ENCODE measurements at regions not wholly inside any gene's neighbourhood (a gene's known extent, or its start where the extent isn't known, plus 50 kb on each side); places are given as distances from the start of the nearest gene placed in this dataset.

- DNase-seq = no peak
Observed at GRCh38 chr11:116530705-116531104, 242.1 kb downstream of the BUD13 start.

- DNase-seq = no peak
Observed at GRCh38 chr11:116529271-116529670, 243.5 kb downstream of the BUD13 start.

GRCh38 chr11:116527180-116527991, 245.4 kb downstream of the BUD13 start:
- no peak for DNase-seq

- DNase-seq = no peak
Observed at GRCh38 chr11:116525961-116526495, 246.8 kb downstream of the BUD13 start.

GRCh38 chr11:116519499-116519898, 253.3 kb downstream of the BUD13 start:
- DNase-seq = no peak

- no peak for DNase-seq
Observed at GRCh38 chr11:116518141-116518540, 254.6 kb downstream of the BUD13 start.

- DNase-seq = no peak
Observed at GRCh38 chr11:116517584-116517983, 255.2 kb downstream of the BUD13 start.

- no peak for DNase-seq
Observed at GRCh38 chr11:116517077-116517476, 255.7 kb downstream of the BUD13 start.

- peak; percentile 37 for DNase-seq
Observed at GRCh38 chr11:116515664-116516184, 257.1 kb downstream of the BUD13 start.

- DNase-seq = no peak
Observed at GRCh38 chr11:116513894-116514293, 258.9 kb downstream of the BUD13 start.

GRCh38 chr11:116513278-116513823, 259.4 kb downstream of the BUD13 start:
- no peak for DNase-seq

- no peak for DNase-seq
Observed at GRCh38 chr11:116512841-116513240, 259.9 kb downstream of the BUD13 start.

GRCh38 chr11:116511684-116512083, 261.1 kb downstream of the BUD13 start:
- no peak for DNase-seq

- DNase-seq = no peak
Observed at GRCh38 chr11:116510886-116511650, 261.7 kb downstream of the BUD13 start.

- no peak for DNase-seq
Observed at GRCh38 chr11:116510166-116510565, 262.6 kb downstream of the BUD13 start.

GRCh38 chr11:116509551-116509950, 263.2 kb downstream of the BUD13 start:
- DNase-seq = no peak

GRCh38 chr11:116507849-116508695, 264.7 kb downstream of the BUD13 start:
- no peak for DNase-seq

GRCh38 chr11:116507016-116507415, 265.8 kb downstream of the BUD13 start:
- no peak for DNase-seq

GRCh38 chr11:116506263-116506825, 266.4 kb downstream of the BUD13 start:
- DNase-seq = no peak

- no peak for DNase-seq
Observed at GRCh38 chr11:116505298-116506262, 267.2 kb downstream of the BUD13 start.
